ENCODE measurements at regions not wholly inside any gene's neighbourhood (a gene's known extent, or its start where the extent isn't known, plus 50 kb on each side); places are given as distances from the start of the nearest gene placed in this dataset.

GRCh38 chr9:109912082-109912582 is 132.1 kb downstream of the PALM2AKAP2 start:
- Histone ChIP-seq H3K27me3 (ENCODE audit: control insufficient read depth, insufficient read depth, low read length) (no peaks in the 10 kb centered on the region), H3K4me1 (ENCODE audit: control insufficient read depth, insufficient read depth, low read length) (no peaks in the 10 kb centered on the region), H3K4me3 (ENCODE audit: low read length) (no peak overlapping the region), H3K36me3 (ENCODE audit: control insufficient read depth, insufficient read depth, low read length) (no peaks in the 10 kb centered on the region), H3K9me3 (ENCODE audit: control insufficient read depth, insufficient read depth, low read length) (no peaks in the 10 kb centered on the region), H3K27ac (ENCODE audit: low read length) (no peak overlapping the region)
- H3K27me3 Mint-ChIP-seq (ENCODE audit: low read depth in 2 of 2), result no peaks in the 10 kb centered on the region
- no peaks in the 10 kb centered on the region for H3K9me3 Mint-ChIP-seq
- DNase-seq (no peak), ATAC-seq (no peak)
- no peak for TF ChIP-seq CTCF (IDR thresholded peaks at IDR 0.05)
- H3K4me1 Mint-ChIP-seq, result no peaks in the 10 kb centered on the region
- no peak overlapping the region for H3K4me3 Mint-ChIP-seq
- 90% methylated on average over 3 of the region's 4 CpGs for WGBS (ENCODE audit: insufficient coverage)
- H3K36me3 Mint-ChIP-seq, result no peaks in the 10 kb centered on the region
- intact Hi-C loops (cut with micrococcal nuclease), result no loop called here
- H3K27ac Mint-ChIP-seq, result no peak overlapping the region

DNA sequence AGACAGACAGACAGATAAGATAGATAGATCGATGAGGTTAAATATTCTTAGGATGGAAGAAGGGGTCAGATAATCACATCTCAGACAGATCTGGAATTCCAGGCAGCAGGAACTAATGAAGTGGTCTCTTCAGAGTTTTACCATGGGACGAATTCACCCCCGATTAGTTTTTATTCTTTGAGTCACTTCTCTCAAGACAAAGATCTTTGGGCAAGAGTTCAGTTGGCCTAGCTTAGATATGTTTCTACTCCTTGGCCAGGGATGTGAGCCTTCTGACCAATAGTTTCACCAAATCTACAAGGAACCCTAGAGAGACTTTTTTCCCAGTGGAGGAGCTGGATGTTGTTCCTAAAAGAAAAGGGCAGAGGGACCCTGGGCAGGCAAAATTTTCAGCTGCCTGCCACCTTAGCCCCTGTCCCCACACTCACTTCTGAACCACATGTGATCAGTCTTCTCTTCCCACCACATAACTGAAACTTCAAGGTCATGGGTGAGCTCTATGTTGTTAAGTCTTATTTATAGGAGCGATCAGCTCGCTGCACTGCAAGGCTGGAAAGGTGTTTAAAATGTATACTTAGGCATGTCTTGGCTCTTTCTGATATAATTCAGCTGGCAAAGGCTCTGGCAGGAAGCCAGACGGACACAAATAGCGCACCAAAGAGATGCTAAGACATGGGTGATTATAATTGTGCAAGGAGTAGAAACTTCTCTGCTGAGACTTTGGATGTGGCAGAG is 132.9 kb downstream of the PALM2AKAP2 start:
- WGBS (ENCODE audit: insufficient coverage), result 73% methylated on average over 7 of the region's 7 CpGs
- DNase-seq (no peak), ATAC-seq (no peak)
- H3K27ac Mint-ChIP-seq, result no peak overlapping the region
- H3K9me3 Mint-ChIP-seq, result no peaks in the 10 kb centered on the region
- H3K4me3 Mint-ChIP-seq, result no peak overlapping the region
- H3K36me3 Mint-ChIP-seq, result no peaks in the 10 kb centered on the region
- intact Hi-C loops (cut with micrococcal nuclease), result no loop called here
- H3K27me3 Mint-ChIP-seq (ENCODE audit: low read depth in 2 of 2), result no peaks in the 10 kb centered on the region
- no peaks in the 10 kb centered on the region for H3K27me3 ChIP-seq (ENCODE audit: control insufficient read depth, insufficient read depth, low read length)
- H3K4me1 Mint-ChIP-seq, result no peaks in the 10 kb centered on the region
- no peaks in the 10 kb centered on the region for H3K9me3 ChIP-seq (ENCODE audit: control insufficient read depth, insufficient read depth, low read length)
- no peaks in the 10 kb centered on the region for H3K4me1 ChIP-seq (ENCODE audit: control insufficient read depth, insufficient read depth, low read length)
- no peak overlapping the region for H3K4me3 ChIP-seq (ENCODE audit: low read length)
- TF ChIP-seq CTCF (IDR thresholded peaks at IDR 0.05), result no peak
- no peak overlapping the region for H3K27ac ChIP-seq (ENCODE audit: low read length)
- no peaks in the 10 kb centered on the region for H3K36me3 ChIP-seq (ENCODE audit: control insufficient read depth, insufficient read depth, low read length)

GRCh38 chr9:109913461-109913810 is 133.4 kb downstream of the PALM2AKAP2 start:
- 64% methylated on average over 1 of the region's 2 CpGs for WGBS (ENCODE audit: insufficient coverage)
- H3K36me3 Mint-ChIP-seq, result no peaks in the 10 kb centered on the region
- no peaks in the 10 kb centered on the region for H3K9me3 ChIP-seq (ENCODE audit: control insufficient read depth, insufficient read depth, low read length)
- no peak for TF ChIP-seq CTCF (IDR thresholded peaks at IDR 0.05)
- H3K4me1 ChIP-seq (ENCODE audit: control insufficient read depth, insufficient read depth, low read length), result no peaks in the 10 kb centered on the region
- H3K27me3 Mint-ChIP-seq (ENCODE audit: low read depth in 2 of 2), result no peaks in the 10 kb centered on the region
- no peaks in the 10 kb centered on the region for H3K9me3 Mint-ChIP-seq
- H3K4me1 Mint-ChIP-seq, result peaks cover 0 to under 1% of the 10 kb centered on the region in 2 donors
- intact Hi-C loops (cut with micrococcal nuclease), result no loop called here
- ATAC-seq (no peak), DNase-seq (no peak)
- H3K4me3 Mint-ChIP-seq, result no peak overlapping the region
- no peak overlapping the region for H3K27ac Mint-ChIP-seq
- H3K27me3 ChIP-seq (ENCODE audit: control insufficient read depth, insufficient read depth, low read length), result no peaks in the 10 kb centered on the region
- no peaks in the 10 kb centered on the region for H3K36me3 ChIP-seq (ENCODE audit: control insufficient read depth, insufficient read depth, low read length)
- no peak overlapping the region for H3K27ac ChIP-seq (ENCODE audit: low read length)
- H3K4me3 ChIP-seq (ENCODE audit: low read length), result no peak overlapping the region
